ENCODE measurements at regions not wholly inside any gene's neighbourhood (a gene's known extent, or its start where the extent isn't known, plus 50 kb on each side); places are given as distances from the start of the nearest gene placed in this dataset.

DNA sequence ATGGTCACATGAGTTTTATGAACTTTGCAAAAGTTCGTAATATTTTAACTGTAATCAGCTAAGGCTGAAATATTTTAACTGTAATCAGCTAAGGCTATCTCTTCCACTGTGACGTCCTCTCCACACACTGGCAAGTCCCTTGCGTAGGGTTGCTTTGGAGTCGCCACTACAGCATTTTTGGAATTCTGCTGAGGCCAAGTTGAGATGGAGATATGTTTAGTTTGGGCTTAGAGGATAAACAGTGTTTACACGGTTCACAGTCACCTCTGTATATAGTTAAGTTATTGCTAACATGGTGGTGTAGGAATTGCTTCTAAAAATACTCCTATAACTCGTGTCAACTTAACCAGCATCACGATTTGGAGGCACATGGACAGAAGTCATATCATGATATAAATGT, 143.6 kb upstream of the SERP2 start:
- DNase-seq (ENCODE audit: low spot score): no peak
- intact Hi-C loops (cut with micrococcal nuclease; ENCODE audit: unreplicated experiment) (no loop called here), in situ Hi-C loops (cut with HindIII; ENCODE audit: extremely low pct_ligation_motif_present, low pct_unique_long_range_greater_than_20kb) (no loop called here)
- no peak overlapping the region for H3K4me2 ChIP-seq (ENCODE audit: low read depth, low read length)
- FAIRE-seq: no peak
- BruUV-seq (replicated peaks): no TSS peak
- H3K9me3 ChIP-seq (ENCODE audit: low read length): no peaks in the 10 kb centered on the region
- CTCF ChIA-PET (ENCODE audit: low intra/inter-chr PET ratio, low total read pairs): no interaction called here
- H4K20me1 ChIP-seq (ENCODE audit: insufficient read depth, low read length): no peaks in the 10 kb centered on the region
- WGBS (ENCODE audit: low lambda C conversion rate): 7% methylated on average over 7 of the region's 7 CpGs
- H3K9ac ChIP-seq (ENCODE audit: insufficient read depth, low read depth, low read length): no peak overlapping the region
- TF ChIP-seq ZNF34 (CRISPR knock-in tag; IDR thresholded peaks at IDR 0.05; ENCODE audit: borderline replicate concordance) (no peak), CBX1 (IDR thresholded peaks at IDR 0.05; ENCODE audit: low read depth) (no peak), ZNF468 (CRISPR knock-in tag; IDR thresholded peaks at IDR 0.05) (no peak), ETV5 (CRISPR knock-in tag; IDR thresholded peaks at IDR 0.05; ENCODE audit: borderline replicate concordance) (no peak), ZNF556 (CRISPR knock-in tag; IDR thresholded peaks at IDR 0.05; ENCODE audit: borderline replicate concordance) (no peak)
- TF ChIP-seq, protein P1, sequence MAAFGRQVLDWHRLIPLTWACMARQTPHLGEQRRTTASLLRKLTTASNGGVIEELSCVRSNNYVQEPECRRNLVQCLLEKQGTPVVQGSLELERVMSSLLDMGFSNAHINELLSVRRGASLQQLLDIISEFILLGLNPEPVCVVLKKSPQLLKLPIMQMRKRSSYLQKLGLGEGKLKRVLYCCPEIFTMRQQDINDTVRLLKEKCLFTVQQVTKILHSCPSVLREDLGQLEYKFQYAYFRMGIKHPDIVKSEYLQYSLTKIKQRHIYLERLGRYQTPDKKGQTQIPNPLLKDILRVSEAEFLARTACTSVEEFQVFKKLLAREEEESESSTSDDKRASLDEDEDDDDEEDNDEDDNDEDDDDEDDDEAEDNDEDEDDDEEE (CRISPR knock-in tag; IDR thresholded peaks at IDR 0.05): no peak
- TF ChIP-seq, protein P2, sequence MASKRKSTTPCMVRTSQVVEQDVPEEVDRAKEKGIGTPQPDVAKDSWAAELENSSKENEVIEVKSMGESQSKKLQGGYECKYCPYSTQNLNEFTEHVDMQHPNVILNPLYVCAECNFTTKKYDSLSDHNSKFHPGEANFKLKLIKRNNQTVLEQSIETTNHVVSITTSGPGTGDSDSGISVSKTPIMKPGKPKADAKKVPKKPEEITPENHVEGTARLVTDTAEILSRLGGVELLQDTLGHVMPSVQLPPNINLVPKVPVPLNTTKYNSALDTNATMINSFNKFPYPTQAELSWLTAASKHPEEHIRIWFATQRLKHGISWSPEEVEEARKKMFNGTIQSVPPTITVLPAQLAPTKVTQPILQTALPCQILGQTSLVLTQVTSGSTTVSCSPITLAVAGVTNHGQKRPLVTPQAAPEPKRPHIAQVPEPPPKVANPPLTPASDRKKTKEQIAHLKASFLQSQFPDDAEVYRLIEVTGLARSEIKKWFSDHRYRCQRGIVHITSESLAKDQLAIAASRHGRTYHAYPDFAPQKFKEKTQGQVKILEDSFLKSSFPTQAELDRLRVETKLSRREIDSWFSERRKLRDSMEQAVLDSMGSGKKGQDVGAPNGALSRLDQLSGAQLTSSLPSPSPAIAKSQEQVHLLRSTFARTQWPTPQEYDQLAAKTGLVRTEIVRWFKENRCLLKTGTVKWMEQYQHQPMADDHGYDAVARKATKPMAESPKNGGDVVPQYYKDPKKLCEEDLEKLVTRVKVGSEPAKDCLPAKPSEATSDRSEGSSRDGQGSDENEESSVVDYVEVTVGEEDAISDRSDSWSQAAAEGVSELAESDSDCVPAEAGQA (IDR thresholded peaks at IDR 0.05; ENCODE audit: low read depth): no peak
- TF ChIP-seq, protein P2 (CRISPR knock-in tag; IDR thresholded peaks at IDR 0.05; ENCODE audit: borderline replicate concordance): no peak
- no peaks in the 10 kb centered on the region for H3K4me1 ChIP-seq (ENCODE audit: insufficient read depth, low read length)
- H3K36me3 ChIP-seq (replicated peaks in 1 of 2; ENCODE audit: control insufficient read depth in 1 of 2, insufficient read depth in 2 of 2, low read length in 2 of 2): no peaks in the 10 kb centered on the region
- H3K27ac ChIP-seq (ENCODE audit: extremely low read length, insufficient read depth, low read length): no peak overlapping the region
- no peak overlapping the region for H3K4me3 ChIP-seq (replicated peaks in 1 of 3; ENCODE audit: insufficient read depth in 1 of 3, low read depth in 2 of 3, low read length in 3 of 3)
- no peaks in the 10 kb centered on the region; a peak in 1 of 5 replicates for H3K27me3 ChIP-seq (ENCODE audit: control insufficient read depth in 1 of 2, insufficient read depth in 2 of 2, low read length in 2 of 2)
- no peak overlapping the region for H2AFZ ChIP-seq (ENCODE audit: low read length)
- H3K79me2 ChIP-seq (ENCODE audit: insufficient read depth, low read length): no peaks in the 10 kb centered on the region
- POLR2A ChIA-PET: no interaction called here
- no peak for ATAC-seq
